OCI-LY3 (cell line): ENCODE measurements at regions not wholly inside any gene's neighbourhood (a gene's known extent, or its start where the extent isn't known, plus 50 kb on each side); places are given as distances from the start of the nearest gene placed in this dataset.

Experiments used
- CTCF ChIP-seq: fragments of 200-600, 300-600 bp; sonication (generic); IDR thresholded peaks from 2 replicates; pipeline ENCODE4 v1.5.1; 2014; ENCODE audit warnings: antibody characterized with exemption, low read length, low read depth
- EZH2phosphoT487 ChIP-seq: fragments of 200-600 bp; shearing (Covaris generic); IDR thresholded peaks from 2 replicates; pipeline ENCODE4 v1.6.1; 2018; ENCODE audit warnings: antibody characterized with exemption, mixed run types, low read depth

- TF ChIP-seq CTCF (no peak), EZH2phosphoT487 (no peak)
Measured at GRCh38 chr18:38956068-38956467, 1390.5 kb upstream of the CELF4 start.
